ENCODE measurements at regions not wholly inside any gene's neighbourhood (a gene's known extent, or its start where the extent isn't known, plus 50 kb on each side); places are given as distances from the start of the nearest gene placed in this dataset.
A peak's percentile ranks its signal among the peaks of the same experiment; 100 is the strongest.

GRCh38 chr12:94725375-94726168 is 75.2 kb upstream of the TMCC3 start:
- WGBS, result 73% methylated on average over 8 of the region's 8 CpGs
- peak; percentile 13 for DNase-seq (ENCODE audit: low spot score)
- no peaks in the 10 kb centered on the region for H3K27me3 ChIP-seq (replicated peaks; ENCODE audit: insufficient read depth)
- H3K4me3 ChIP-seq, result no peak overlapping the region
- intact Hi-C loops (cut with DNase I), result no loop called here
- TF ChIP-seq CTCF (IDR thresholded peaks at IDR 0.05) (peak in 2 of 4 experiments; percentile 28 to 54), POLR2A (IDR thresholded peaks at IDR 0.05) (no peak)
- H3K36me3 ChIP-seq, result no peaks in the 10 kb centered on the region
- no peaks in the 10 kb centered on the region for H3K9me3 ChIP-seq
- no peak overlapping the region for H3K27ac ChIP-seq
- no peaks in the 10 kb centered on the region for H3K4me1 ChIP-seq (replicated peaks)

- Histone ChIP-seq H3K27me3 (replicated peaks; ENCODE audit: insufficient read depth) (no peaks in the 10 kb centered on the region), H3K36me3 (no peaks in the 10 kb centered on the region), H3K4me1 (replicated peaks) (no peaks in the 10 kb centered on the region), H3K4me3 (no peak overlapping the region), H3K27ac (no peak overlapping the region), H3K9me3 (no peaks in the 10 kb centered on the region)
- no peak for TF ChIP-seq CTCF (IDR thresholded peaks at IDR 0.05)
- TF ChIP-seq POLR2AphosphoS5 (IDR thresholded peaks at IDR 0.05), result no peak
- TF ChIP-seq POLR2A (IDR thresholded peaks at IDR 0.05), result no peak
- WGBS, result 93% methylated on average over 3 of the region's 3 CpGs
- intact Hi-C loops (cut with DNase I), result no loop called here
- no peak for DNase-seq (ENCODE audit: low spot score)
Observed at GRCh38 chr12:94722664-94723063, 72.3 kb upstream of the TMCC3 start.

- Histone ChIP-seq H3K27ac (no peak overlapping the region), H3K4me1 (replicated peaks) (no peaks in the 10 kb centered on the region), H3K36me3 (no peaks in the 10 kb centered on the region), H3K9me3 (no peaks in the 10 kb centered on the region), H3K27me3 (replicated peaks; ENCODE audit: insufficient read depth) (no peaks in the 10 kb centered on the region), H3K4me3 (no peak overlapping the region)
- TF ChIP-seq CTCF (IDR thresholded peaks at IDR 0.05) (no peak), POLR2AphosphoS5 (IDR thresholded peaks at IDR 0.05) (no peak)
- DNase-seq (ENCODE audit: low spot score), result no peak
- 100% methylated on average over 1 of the region's 1 CpG for WGBS
- intact Hi-C loops (cut with DNase I), result no loop called here
Observed at GRCh38 chr12:94721173-94721572, 70.8 kb upstream of the TMCC3 start.

GRCh38 chr12:94718114-94718513 is 67.8 kb upstream of the TMCC3 start:
- Histone ChIP-seq H3K4me3 (no peak overlapping the region), H3K9me3 (no peaks in the 10 kb centered on the region), H3K36me3 (no peaks in the 10 kb centered on the region), H3K4me1 (replicated peaks) (no peaks in the 10 kb centered on the region), H3K27me3 (replicated peaks; ENCODE audit: insufficient read depth) (no peaks in the 10 kb centered on the region), H3K27ac (no peak overlapping the region)
- TF ChIP-seq POLR2AphosphoS5 (IDR thresholded peaks at IDR 0.05), result peak; percentile 9
- no peak for TF ChIP-seq CTCF (IDR thresholded peaks at IDR 0.05)
- no peak for TF ChIP-seq POLR2A (IDR thresholded peaks at IDR 0.05)
- no peak for DNase-seq (ENCODE audit: low spot score)
- intact Hi-C loops (cut with DNase I), result no loop called here
- WGBS, result 72% methylated on average over 1 of the region's 1 CpG

- WGBS, result 63% methylated on average over 1 of the region's 1 CpG
- no peaks in the 10 kb centered on the region for H3K27me3 ChIP-seq (replicated peaks; ENCODE audit: insufficient read depth)
- no peak for DNase-seq (ENCODE audit: low spot score)
- intact Hi-C loops (cut with DNase I), result no loop called here
- TF ChIP-seq POLR2A (IDR thresholded peaks at IDR 0.05) (no peak), CTCF (IDR thresholded peaks at IDR 0.05) (no peak), POLR2AphosphoS5 (IDR thresholded peaks at IDR 0.05) (no peak)
- H3K4me1 ChIP-seq (replicated peaks), result no peaks in the 10 kb centered on the region
- no peaks in the 10 kb centered on the region for H3K9me3 ChIP-seq
- no peak overlapping the region for H3K4me3 ChIP-seq
- no peaks in the 10 kb centered on the region for H3K36me3 ChIP-seq
- no peak overlapping the region for H3K27ac ChIP-seq
Observed at GRCh38 chr12:94717656-94718055, 67.3 kb upstream of the TMCC3 start.

Measured in prostate gland (tissue), 2 donors.